ENCODE measurements at regions not wholly inside any gene's neighbourhood (a gene's known extent, or its start where the extent isn't known, plus 50 kb on each side); places are given as distances from the start of the nearest gene placed in this dataset.

DNA sequence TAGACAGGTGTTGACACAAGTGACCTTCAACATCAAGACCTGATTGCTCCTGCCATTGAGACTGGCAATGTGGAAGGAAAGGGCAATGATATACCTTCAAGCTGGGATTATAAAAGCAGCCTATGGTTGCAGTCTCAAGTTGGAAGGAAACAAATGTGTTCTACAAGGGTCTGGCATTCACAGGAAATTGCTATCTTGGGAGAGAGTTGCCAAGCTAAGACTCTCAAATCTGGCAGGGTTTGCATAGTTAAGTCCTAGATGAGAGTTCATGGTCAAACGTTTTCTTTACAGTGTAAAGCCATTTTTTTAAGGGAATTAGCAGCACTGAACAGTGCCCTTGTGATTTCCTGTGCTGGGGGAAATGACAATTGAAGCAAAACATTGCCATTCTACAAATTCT lies 546.9 kb upstream of the CFAP20DC start:
- TF ChIP-seq, protein P1, sequence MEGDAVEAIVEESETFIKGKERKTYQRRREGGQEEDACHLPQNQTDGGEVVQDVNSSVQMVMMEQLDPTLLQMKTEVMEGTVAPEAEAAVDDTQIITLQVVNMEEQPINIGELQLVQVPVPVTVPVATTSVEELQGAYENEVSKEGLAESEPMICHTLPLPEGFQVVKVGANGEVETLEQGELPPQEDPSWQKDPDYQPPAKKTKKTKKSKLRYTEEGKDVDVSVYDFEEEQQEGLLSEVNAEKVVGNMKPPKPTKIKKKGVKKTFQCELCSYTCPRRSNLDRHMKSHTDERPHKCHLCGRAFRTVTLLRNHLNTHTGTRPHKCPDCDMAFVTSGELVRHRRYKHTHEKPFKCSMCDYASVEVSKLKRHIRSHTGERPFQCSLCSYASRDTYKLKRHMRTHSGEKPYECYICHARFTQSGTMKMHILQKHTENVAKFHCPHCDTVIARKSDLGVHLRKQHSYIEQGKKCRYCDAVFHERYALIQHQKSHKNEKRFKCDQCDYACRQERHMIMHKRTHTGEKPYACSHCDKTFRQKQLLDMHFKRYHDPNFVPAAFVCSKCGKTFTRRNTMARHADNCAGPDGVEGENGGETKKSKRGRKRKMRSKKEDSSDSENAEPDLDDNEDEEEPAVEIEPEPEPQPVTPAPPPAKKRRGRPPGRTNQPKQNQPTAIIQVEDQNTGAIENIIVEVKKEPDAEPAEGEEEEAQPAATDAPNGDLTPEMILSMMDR (IDR thresholded peaks at IDR 0.05; ENCODE audit: insufficient read depth, low read length, poor library complexity, severe bottlenecking), result no peak
- DNase-seq (ENCODE audit: low read depth), result no peak
- Histone ChIP-seq H3K4me3 (ENCODE audit: low read depth, low read length) (no peak overlapping the region), H3K36me3 (ENCODE audit: control insufficient read depth, insufficient read depth, low read length) (no peaks in the 10 kb centered on the region), H3K27me3 (ENCODE audit: control insufficient read depth, insufficient read depth, low read length) (no peaks in the 10 kb centered on the region)

DNA sequence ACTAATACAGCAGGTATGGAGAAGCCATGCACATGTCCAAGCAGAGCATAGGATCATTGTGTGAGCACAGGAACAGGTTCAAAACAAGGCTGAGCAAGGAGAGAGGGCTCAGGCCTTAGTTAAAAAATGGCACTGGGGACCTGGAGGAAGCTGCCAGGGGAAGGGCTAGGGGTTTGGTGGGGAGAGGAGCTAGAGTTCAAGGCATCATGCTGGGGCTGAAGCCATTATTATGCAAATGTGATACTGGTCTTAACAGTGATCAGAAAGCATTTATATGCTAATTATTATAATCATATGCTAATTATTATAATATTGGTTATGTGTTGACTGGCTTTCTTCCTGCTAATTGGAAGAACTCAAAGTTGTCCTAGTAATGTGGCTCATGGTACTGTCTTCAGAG lies 546.0 kb upstream of the CFAP20DC start:
- Histone ChIP-seq H3K27me3 (ENCODE audit: control insufficient read depth, insufficient read depth, low read length) (no peaks in the 10 kb centered on the region), H3K36me3 (ENCODE audit: control insufficient read depth, insufficient read depth, low read length) (no peaks in the 10 kb centered on the region), H3K4me3 (ENCODE audit: low read depth, low read length) (no peak overlapping the region)
- TF ChIP-seq, protein P1 (IDR thresholded peaks at IDR 0.05; ENCODE audit: insufficient read depth, low read length, poor library complexity, severe bottlenecking), result no peak
- DNase-seq (ENCODE audit: low read depth), result no peak

DNA sequence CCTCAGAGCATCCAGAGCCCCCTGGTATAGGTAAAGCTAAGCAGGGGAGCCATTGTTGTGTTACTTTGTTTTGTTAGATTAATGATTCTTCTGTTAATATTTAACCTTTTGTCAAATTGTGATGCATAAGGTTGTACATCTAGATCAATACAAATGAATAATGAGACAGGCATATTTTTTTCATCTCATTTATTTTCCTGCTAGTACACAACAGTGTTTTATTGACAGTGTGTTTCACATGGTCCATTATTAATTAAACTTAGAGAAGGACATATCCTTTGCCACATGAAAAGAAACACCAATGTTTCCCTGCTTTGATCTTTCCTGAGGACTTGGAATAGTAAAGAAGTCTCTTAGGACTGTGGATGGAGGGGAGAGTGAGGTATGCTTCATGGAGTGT lies 543.6 kb upstream of the CFAP20DC start:
- Histone ChIP-seq H3K27me3 (ENCODE audit: control insufficient read depth, insufficient read depth, low read length) (no peaks in the 10 kb centered on the region), H3K4me3 (ENCODE audit: low read depth, low read length) (no peak overlapping the region), H3K36me3 (ENCODE audit: control insufficient read depth, insufficient read depth, low read length) (no peaks in the 10 kb centered on the region)
- TF ChIP-seq, protein P1 (IDR thresholded peaks at IDR 0.05; ENCODE audit: insufficient read depth, low read length, poor library complexity, severe bottlenecking), result no peak
- no peak for DNase-seq (ENCODE audit: low read depth)

DNA sequence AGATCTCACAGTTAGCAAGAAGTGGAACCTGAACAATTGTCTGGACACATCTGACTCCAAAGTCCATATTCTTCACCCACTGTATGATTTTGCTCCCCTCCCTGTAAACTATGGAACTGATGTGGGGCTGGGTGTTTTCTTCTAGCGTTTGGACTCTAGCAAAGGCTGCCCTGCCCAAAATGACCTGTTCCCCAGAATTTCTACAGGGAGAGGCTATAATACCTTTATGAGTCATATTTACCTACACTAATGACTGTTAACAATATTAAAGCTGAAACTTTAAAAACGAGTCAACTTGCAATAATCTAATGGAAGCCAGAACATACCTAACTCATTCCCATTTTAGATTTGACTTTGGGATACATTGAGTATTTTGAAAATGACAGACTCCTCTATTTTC lies 531.2 kb upstream of the CFAP20DC start:
- TF ChIP-seq, protein P1 (IDR thresholded peaks at IDR 0.05; ENCODE audit: insufficient read depth, low read length, poor library complexity, severe bottlenecking), result no peak
- Histone ChIP-seq H3K4me3 (ENCODE audit: low read depth, low read length) (no peak overlapping the region), H3K36me3 (ENCODE audit: control insufficient read depth, insufficient read depth, low read length) (no peaks in the 10 kb centered on the region), H3K27me3 (ENCODE audit: control insufficient read depth, insufficient read depth, low read length) (no peaks in the 10 kb centered on the region)
- DNase-seq (ENCODE audit: low read depth), result no peak

DNA sequence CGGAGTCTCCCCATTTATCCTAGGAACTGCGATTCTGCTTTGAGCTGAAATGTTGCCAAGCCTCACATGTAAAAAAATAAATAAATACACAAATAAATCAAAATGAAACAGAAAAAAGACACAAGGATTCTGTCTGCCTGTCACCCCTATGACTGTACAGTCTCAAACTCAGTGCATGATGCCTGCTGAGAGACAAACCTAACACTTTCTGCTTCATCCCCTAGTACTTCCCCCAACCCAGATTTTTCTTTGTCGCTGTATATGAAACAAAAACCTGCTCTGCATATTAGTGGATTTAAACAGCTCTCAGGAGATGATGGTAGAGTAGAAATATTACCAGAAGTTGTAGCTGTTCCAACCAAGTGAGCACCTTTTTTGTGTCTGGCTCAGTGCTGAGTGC lies 530.7 kb upstream of the CFAP20DC start:
- TF ChIP-seq, protein P1 (IDR thresholded peaks at IDR 0.05; ENCODE audit: insufficient read depth, low read length, poor library complexity, severe bottlenecking), result no peak
- H3K36me3 ChIP-seq (ENCODE audit: control insufficient read depth, insufficient read depth, low read length), result no peaks in the 10 kb centered on the region
- no peaks in the 10 kb centered on the region for H3K27me3 ChIP-seq (ENCODE audit: control insufficient read depth, insufficient read depth, low read length)
- no peak for DNase-seq (ENCODE audit: low read depth)
- no peak overlapping the region for H3K4me3 ChIP-seq (ENCODE audit: low read depth, low read length)

DNA sequence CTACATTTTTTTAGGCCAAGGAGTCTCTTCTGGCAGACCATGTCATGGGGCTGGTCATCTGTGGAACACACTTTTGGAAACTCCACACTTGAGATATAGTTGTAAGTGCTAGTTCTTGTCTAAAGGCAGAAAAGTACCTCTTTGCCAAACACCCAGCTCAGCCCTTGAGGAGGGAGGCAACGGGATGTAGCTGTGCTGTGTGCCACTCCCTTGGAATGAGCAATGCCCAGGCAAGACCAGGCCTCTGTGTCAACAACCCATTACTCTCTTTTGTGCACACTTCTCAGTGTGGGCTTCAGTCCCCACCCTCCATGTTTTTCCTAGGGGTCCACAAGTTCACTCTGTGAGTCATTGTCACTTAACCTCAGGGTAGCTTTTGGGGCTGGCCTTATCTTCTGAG lies 528.3 kb upstream of the CFAP20DC start:
- DNase-seq (ENCODE audit: low read depth), result no peak
- TF ChIP-seq, protein P1 (IDR thresholded peaks at IDR 0.05; ENCODE audit: insufficient read depth, low read length, poor library complexity, severe bottlenecking), result no peak
- no peaks in the 10 kb centered on the region for H3K27me3 ChIP-seq (ENCODE audit: control insufficient read depth, insufficient read depth, low read length)
- H3K4me3 ChIP-seq (ENCODE audit: low read depth, low read length), result no peak overlapping the region
- no peaks in the 10 kb centered on the region for H3K36me3 ChIP-seq (ENCODE audit: control insufficient read depth, insufficient read depth, low read length)
